ENCODE measurements at regions not wholly inside any gene's neighbourhood (a gene's known extent, or its start where the extent isn't known, plus 50 kb on each side); places are given as distances from the start of the nearest gene placed in this dataset.

DNA sequence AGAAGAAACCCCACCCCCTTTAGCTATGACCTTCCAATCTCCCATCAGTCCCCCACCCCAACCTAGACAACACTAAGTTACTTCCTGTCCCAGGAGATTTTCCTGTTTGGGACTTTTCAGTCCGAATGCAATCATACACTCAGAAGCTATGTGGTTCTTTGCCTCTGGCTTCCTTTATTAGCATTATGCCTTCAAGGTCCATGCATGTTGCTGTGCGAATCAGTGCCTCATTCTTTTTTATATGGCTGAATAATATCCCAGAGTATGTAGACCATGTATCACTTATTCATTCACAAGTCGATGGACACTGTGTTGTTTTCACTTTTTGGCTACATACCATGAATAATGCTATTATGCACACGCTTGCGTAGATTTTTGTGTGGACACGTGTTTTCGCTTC lies 292.1 kb upstream of the HDAC4 start:
- no peak overlapping the region for H3K27ac ChIP-seq (ENCODE audit: low read depth)
- Mint-ChIP-seq H3K36me3 (ENCODE audit: low read depth) (no peaks in the 10 kb centered on the region), H3K9me3 (no peaks in the 10 kb centered on the region), H3K27me3 (ENCODE audit: insufficient read depth, low read depth, poor library complexity) (peaks cover 6% of the 10 kb centered on the region), H3K4me3 (no peak overlapping the region), H3K27ac (no peak overlapping the region), H3K4me1 (peaks cover 22% of the 10 kb centered on the region; the same call in 2 of the 3 replicates)
- no peak overlapping the region for H3K4me2 ChIP-seq
- no peaks in the 10 kb centered on the region for H3K36me3 ChIP-seq (ENCODE audit: insufficient read depth)
- no peak overlapping the region for H3K4me3 ChIP-seq
- no peaks in the 10 kb centered on the region for H3K79me2 ChIP-seq (replicated peaks; ENCODE audit: insufficient read depth)
- H3K9me2 ChIP-seq (ENCODE audit: insufficient read depth) = peaks cover under 1% of the 10 kb centered on the region; the same call in 1 of the 2 replicates
- DNase-seq (ENCODE audit: low spot score) = no peak
- no peaks in the 10 kb centered on the region for H3F3A ChIP-seq (replicated peaks; ENCODE audit: low read depth)
- no peaks in the 10 kb centered on the region for H4K20me1 ChIP-seq (replicated peaks; ENCODE audit: insufficient read depth)
- H2AFZ ChIP-seq = no peak overlapping the region
- no peaks in the 10 kb centered on the region for H3K4me1 ChIP-seq (ENCODE audit: insufficient read depth)
- no peaks in the 10 kb centered on the region for H3K27me3 ChIP-seq (ENCODE audit: insufficient read depth)
- no peak for TF ChIP-seq EZH2 (IDR thresholded peaks at IDR 0.05; ENCODE audit: low read depth, unreplicated experiment)
- TF ChIP-seq ZNF331 (CRISPR knock-in tag; IDR thresholded peaks at IDR 0.05; ENCODE audit: low read depth) = no peak
- TF ChIP-seq CREB1 (CRISPR knock-in tag; IDR thresholded peaks at IDR 0.05; ENCODE audit: low read depth) = no peak
- TF ChIP-seq JUNB (IDR thresholded peaks at IDR 0.05; ENCODE audit: unreplicated experiment) = no peak
- TF ChIP-seq NANOG (IDR thresholded peaks at IDR 0.05; ENCODE audit: borderline replicate concordance) = no peak
- TF ChIP-seq, protein P1, sequence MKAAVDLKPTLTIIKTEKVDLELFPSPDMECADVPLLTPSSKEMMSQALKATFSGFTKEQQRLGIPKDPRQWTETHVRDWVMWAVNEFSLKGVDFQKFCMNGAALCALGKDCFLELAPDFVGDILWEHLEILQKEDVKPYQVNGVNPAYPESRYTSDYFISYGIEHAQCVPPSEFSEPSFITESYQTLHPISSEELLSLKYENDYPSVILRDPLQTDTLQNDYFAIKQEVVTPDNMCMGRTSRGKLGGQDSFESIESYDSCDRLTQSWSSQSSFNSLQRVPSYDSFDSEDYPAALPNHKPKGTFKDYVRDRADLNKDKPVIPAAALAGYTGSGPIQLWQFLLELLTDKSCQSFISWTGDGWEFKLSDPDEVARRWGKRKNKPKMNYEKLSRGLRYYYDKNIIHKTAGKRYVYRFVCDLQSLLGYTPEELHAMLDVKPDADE (IDR thresholded peaks at IDR 0.05) = no peak
- TF ChIP-seq, protein P2, sequence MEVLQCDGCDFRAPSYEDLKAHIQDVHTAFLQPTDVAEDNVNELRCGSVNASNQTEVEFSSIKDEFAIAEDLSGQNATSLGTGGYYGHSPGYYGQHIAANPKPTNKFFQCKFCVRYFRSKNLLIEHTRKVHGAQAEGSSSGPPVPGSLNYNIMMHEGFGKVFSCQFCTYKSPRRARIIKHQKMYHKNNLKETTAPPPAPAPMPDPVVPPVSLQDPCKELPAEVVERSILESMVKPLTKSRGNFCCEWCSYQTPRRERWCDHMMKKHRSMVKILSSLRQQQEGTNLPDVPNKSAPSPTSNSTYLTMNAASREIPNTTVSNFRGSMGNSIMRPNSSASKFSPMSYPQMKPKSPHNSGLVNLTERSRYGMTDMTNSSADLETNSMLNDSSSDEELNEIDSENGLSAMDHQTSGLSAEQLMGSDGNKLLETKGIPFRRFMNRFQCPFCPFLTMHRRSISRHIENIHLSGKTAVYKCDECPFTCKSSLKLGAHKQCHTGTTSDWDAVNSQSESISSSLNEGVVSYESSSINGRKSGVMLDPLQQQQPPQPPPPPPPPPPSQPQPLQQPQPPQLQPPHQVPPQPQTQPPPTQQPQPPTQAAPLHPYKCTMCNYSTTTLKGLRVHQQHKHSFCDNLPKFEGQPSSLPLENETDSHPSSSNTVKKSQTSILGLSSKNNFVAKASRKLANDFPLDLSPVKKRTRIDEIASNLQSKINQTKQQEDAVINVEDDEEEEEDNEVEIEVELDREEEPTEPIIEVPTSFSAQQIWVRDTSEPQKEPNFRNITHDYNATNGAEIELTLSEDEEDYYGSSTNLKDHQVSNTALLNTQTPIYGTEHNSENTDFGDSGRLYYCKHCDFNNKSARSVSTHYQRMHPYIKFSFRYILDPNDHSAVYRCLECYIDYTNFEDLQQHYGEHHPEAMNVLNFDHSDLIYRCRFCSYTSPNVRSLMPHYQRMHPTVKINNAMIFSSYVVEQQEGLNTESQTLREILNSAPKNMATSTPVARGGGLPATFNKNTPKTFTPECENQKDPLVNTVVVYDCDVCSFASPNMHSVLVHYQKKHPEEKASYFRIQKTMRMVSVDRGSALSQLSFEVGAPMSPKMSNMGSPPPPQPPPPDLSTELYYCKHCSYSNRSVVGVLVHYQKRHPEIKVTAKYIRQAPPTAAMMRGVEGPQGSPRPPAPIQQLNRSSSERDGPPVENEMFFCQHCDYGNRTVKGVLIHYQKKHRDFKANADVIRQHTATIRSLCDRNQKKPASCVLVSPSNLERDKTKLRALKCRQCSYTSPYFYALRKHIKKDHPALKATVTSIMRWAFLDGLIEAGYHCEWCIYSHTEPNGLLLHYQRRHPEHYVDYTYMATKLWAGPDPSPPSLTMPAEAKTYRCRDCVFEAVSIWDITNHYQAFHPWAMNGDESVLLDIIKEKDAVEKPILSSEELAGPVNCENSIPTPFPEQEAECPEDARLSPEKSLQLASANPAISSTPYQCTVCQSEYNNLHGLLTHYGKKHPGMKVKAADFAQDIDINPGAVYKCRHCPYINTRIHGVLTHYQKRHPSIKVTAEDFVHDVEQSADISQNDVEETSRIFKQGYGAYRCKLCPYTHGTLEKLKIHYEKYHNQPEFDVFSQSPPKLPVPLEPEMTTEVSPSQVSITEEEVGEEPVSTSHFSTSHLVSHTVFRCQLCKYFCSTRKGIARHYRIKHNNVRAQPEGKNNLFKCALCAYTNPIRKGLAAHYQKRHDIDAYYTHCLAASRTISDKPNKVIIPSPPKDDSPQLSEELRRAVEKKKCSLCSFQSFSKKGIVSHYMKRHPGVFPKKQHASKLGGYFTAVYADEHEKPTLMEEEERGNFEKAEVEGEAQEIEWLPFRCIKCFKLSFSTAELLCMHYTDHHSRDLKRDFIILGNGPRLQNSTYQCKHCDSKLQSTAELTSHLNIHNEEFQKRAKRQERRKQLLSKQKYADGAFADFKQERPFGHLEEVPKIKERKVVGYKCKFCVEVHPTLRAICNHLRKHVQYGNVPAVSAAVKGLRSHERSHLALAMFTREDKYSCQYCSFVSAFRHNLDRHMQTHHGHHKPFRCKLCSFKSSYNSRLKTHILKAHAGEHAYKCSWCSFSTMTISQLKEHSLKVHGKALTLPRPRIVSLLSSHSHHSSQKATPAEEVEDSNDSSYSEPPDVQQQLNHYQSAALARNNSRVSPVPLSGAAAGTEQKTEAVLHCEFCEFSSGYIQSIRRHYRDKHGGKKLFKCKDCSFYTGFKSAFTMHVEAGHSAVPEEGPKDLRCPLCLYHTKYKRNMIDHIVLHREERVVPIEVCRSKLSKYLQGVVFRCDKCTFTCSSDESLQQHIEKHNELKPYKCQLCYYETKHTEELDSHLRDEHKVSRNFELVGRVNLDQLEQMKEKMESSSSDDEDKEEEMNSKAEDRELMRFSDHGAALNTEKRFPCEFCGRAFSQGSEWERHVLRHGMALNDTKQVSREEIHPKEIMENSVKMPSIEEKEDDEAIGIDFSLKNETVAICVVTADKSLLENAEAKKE (CRISPR knock-in tag; IDR thresholded peaks at IDR 0.05) = no peak
- no peak for TF ChIP-seq STAT1 (IDR thresholded peaks at IDR 0.05; ENCODE audit: unreplicated experiment)
- no peak for TF ChIP-seq EZH2phosphoT487 (IDR thresholded peaks at IDR 0.05; ENCODE audit: unreplicated experiment)
- TF ChIP-seq, protein P3, sequence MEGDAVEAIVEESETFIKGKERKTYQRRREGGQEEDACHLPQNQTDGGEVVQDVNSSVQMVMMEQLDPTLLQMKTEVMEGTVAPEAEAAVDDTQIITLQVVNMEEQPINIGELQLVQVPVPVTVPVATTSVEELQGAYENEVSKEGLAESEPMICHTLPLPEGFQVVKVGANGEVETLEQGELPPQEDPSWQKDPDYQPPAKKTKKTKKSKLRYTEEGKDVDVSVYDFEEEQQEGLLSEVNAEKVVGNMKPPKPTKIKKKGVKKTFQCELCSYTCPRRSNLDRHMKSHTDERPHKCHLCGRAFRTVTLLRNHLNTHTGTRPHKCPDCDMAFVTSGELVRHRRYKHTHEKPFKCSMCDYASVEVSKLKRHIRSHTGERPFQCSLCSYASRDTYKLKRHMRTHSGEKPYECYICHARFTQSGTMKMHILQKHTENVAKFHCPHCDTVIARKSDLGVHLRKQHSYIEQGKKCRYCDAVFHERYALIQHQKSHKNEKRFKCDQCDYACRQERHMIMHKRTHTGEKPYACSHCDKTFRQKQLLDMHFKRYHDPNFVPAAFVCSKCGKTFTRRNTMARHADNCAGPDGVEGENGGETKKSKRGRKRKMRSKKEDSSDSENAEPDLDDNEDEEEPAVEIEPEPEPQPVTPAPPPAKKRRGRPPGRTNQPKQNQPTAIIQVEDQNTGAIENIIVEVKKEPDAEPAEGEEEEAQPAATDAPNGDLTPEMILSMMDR (conservative IDR thresholded peaks at IDR 0.05; ENCODE audit: low read depth in 2 of 2) = no peak
- no peak for TF ChIP-seq POLR2AphosphoS5 (IDR thresholded peaks at IDR 0.05; ENCODE audit: low read depth)
- TF ChIP-seq ZNF114 (CRISPR knock-in tag; IDR thresholded peaks at IDR 0.05) = no peak
- TF ChIP-seq, protein P4, sequence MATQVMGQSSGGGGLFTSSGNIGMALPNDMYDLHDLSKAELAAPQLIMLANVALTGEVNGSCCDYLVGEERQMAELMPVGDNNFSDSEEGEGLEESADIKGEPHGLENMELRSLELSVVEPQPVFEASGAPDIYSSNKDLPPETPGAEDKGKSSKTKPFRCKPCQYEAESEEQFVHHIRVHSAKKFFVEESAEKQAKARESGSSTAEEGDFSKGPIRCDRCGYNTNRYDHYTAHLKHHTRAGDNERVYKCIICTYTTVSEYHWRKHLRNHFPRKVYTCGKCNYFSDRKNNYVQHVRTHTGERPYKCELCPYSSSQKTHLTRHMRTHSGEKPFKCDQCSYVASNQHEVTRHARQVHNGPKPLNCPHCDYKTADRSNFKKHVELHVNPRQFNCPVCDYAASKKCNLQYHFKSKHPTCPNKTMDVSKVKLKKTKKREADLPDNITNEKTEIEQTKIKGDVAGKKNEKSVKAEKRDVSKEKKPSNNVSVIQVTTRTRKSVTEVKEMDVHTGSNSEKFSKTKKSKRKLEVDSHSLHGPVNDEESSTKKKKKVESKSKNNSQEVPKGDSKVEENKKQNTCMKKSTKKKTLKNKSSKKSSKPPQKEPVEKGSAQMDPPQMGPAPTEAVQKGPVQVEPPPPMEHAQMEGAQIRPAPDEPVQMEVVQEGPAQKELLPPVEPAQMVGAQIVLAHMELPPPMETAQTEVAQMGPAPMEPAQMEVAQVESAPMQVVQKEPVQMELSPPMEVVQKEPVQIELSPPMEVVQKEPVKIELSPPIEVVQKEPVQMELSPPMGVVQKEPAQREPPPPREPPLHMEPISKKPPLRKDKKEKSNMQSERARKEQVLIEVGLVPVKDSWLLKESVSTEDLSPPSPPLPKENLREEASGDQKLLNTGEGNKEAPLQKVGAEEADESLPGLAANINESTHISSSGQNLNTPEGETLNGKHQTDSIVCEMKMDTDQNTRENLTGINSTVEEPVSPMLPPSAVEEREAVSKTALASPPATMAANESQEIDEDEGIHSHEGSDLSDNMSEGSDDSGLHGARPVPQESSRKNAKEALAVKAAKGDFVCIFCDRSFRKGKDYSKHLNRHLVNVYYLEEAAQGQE (IDR thresholded peaks at IDR 0.05; ENCODE audit: unreplicated experiment) = no peak
- ATAC-seq = no peak
